Stimulated activated naive CD8-positive, alpha-beta T cell treated with anti-CD3 and anti-CD28 coated beads, Interleukin-15, amount 100 ng/mL, for 72 hours (primary cell): ENCODE measurements at regions not wholly inside any gene's neighbourhood (a gene's known extent, or its start where the extent isn't known, plus 50 kb on each side); places are given as distances from the start of the nearest gene placed in this dataset.

Source experiments
- ATAC-seq: fragments of 150-1000 bp; cut with Tn5 transposase; 2 replicates; pipeline ENCODE4 v1.10.0; 2021; ENCODE audit warnings: mild to moderate bottlenecking, moderate library complexity
- DNase-seq, 2 donors: peaks; one replicate each; pipeline ENCODE4 v3.0.0; 2021 to 2022
- H3K27ac Mint-ChIP-seq, 2 donors: one replicate each; pipeline ENCODE4 v1.8.0; 2022; ENCODE audit warnings: mild to moderate bottlenecking in 2 of 2, mixed read lengths in 2 of 2, moderate library complexity in 2 of 2
- H3K27me3 Mint-ChIP-seq: one replicate; pipeline ENCODE4 v1.8.0; 2022; ENCODE audit warnings: mixed read lengths
- H3K4me1 Mint-ChIP-seq: one replicate; pipeline ENCODE4 v1.8.0; 2022; ENCODE audit warnings: mild to moderate bottlenecking, mixed read lengths
- H3K4me3 Mint-ChIP-seq, 2 donors: one replicate each; pipeline ENCODE4 v1.8.0; 2022; ENCODE audit warnings: mild to moderate bottlenecking in 2 of 2, mixed read lengths in 2 of 2, moderate library complexity in 1 of 2
- H3K9me3 Mint-ChIP-seq, 2 donors: one replicate each; pipeline ENCODE4 v1.8.0; 2022; ENCODE audit warnings: mixed read lengths in 2 of 2

DNA sequence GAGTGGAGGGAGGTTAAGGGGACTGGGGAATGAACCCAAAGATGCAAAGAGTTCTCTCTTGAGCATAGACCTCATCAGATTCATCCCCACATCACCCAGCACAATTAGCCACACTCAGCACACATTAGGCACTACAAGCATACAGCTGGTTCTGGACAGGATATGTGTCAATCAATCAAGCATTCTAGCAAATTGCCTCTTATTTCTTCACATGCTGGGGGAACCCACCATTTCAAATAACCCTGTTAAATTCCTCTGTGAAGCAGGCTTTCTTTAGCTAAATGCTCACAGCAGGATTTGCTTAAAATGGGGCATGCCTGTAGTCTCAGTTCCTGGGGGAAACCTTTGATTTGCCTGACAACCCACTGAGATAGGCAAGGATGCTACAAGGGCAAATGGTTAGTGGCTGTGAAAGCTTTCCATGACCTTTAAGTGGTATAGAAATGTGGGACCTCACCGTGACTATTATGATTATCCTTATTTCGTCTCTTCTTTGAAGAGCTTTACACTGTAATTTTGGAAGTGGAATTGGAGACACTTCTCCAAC is 193.4 kb upstream of the ZMIZ1 start:
- Mint-ChIP-seq H3K4me3 (no peak overlapping the region), H3K27ac (no peak overlapping the region), H3K9me3 (peaks cover 10 to 11% of the 10 kb centered on the region in 2 donors), H3K27me3 (peaks cover 7% of the 10 kb centered on the region), H3K4me1 (peaks cover 6% of the 10 kb centered on the region)
- DNase-seq = no peak
- ATAC-seq = no peak

DNA sequence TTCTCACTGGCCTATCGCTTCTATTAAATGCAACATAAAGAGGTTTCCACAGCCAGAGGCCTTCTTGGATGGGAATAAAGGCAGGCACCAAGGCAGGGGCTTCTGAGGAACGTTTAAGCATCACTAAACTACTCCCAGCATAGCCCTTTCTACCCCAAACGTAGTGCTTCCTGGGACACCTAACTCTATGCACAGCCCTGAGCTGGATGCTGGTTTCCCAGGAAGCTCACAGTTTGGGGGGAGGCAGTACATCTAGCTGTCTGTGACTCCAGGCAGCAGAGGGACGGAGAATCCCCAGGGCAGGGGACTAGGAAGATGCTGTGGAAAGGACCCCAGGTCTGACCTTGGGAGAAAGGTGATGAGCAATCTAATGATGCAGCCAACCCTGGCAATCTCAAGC is 192.8 kb upstream of the ZMIZ1 start:
- Mint-ChIP-seq H3K27me3 (peaks cover 9% of the 10 kb centered on the region), H3K27ac (no peak overlapping the region), H3K9me3 (peaks cover 14% of the 10 kb centered on the region in 2 donors), H3K4me3 (no peak overlapping the region), H3K4me1 (peaks cover 6% of the 10 kb centered on the region)
- no peak for DNase-seq
- no peak for ATAC-seq

DNA sequence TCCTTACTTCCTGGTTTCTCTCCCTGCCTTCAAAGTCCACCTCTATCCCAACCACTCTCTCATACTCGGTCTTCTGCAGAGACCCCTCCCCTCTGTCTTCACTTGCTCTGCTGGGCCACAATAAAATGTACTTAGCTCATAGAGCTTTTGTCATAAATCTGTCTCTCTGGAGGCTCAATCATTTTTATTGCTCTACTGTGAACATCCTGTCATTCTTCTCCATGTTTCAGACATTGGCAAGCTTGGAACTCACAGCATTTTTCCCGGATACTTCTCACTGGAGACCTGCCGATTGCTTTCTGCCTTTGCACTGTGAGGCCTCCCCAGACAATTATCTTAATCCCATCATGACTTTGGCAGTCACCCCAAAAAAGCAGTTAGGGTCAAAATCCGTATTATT is 192.3 kb upstream of the ZMIZ1 start:
- H3K9me3 Mint-ChIP-seq = peaks cover 14% of the 10 kb centered on the region in 2 donors
- peaks cover 9% of the 10 kb centered on the region for H3K27me3 Mint-ChIP-seq
- peak overlapping the region in 1 of 2 donors; percentile 4 for H3K27ac Mint-ChIP-seq
- no peak for DNase-seq
- H3K4me3 Mint-ChIP-seq = no peak overlapping the region
- no peak for ATAC-seq
- H3K4me1 Mint-ChIP-seq = peaks cover 6% of the 10 kb centered on the region

DNA sequence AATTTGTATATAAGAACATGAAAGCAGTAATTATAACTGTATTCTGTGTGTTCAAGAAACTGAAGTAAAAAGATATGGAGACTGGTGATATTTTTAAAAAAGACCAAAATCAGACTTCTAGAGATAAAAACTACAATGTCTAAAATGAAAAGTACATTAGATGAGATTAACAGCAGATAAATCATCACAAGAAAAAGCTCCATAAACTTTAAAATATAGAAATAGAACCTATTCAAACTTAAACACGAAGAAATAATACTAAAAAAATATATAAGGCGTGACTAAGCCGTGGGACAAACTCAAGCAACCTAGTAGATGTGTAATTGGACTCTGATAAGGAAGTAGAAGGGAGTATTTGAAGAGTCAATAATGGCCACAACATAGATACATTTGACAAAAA is 189.1 kb upstream of the ZMIZ1 start:
- Mint-ChIP-seq H3K4me3 (no peak overlapping the region), H3K27ac (no peak overlapping the region), H3K4me1 (no peaks in the 10 kb centered on the region), H3K27me3 (peaks cover 9% of the 10 kb centered on the region), H3K9me3 (peaks cover 21 to 23% of the 10 kb centered on the region in 2 donors)
- no peak for ATAC-seq
- DNase-seq = no peak

DNA sequence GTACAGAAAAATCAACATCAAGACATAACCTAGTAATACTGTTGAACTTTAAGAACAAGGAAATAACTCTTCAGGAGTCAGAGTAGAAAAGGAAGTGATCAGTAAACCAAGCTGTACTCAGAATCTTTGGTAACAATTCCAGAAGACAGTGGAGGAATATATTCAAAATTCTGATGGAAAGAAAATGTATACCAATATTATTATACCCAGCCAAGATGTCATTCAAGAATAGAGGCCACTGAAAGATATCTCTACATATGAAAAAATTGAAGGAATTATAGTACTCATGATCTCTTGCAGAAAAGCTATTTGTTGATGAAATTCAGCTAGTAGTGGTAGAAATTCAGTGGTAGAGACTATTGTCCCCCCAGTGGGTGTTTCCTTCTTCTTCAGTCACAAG is 182.6 kb upstream of the ZMIZ1 start:
- no peak for DNase-seq
- Mint-ChIP-seq H3K4me3 (no peak overlapping the region), H3K27me3 (no peaks in the 10 kb centered on the region), H3K27ac (no peak overlapping the region), H3K4me1 (no peaks in the 10 kb centered on the region), H3K9me3 (peaks cover 20 to 28% of the 10 kb centered on the region in 2 donors)
- no peak for ATAC-seq

DNA sequence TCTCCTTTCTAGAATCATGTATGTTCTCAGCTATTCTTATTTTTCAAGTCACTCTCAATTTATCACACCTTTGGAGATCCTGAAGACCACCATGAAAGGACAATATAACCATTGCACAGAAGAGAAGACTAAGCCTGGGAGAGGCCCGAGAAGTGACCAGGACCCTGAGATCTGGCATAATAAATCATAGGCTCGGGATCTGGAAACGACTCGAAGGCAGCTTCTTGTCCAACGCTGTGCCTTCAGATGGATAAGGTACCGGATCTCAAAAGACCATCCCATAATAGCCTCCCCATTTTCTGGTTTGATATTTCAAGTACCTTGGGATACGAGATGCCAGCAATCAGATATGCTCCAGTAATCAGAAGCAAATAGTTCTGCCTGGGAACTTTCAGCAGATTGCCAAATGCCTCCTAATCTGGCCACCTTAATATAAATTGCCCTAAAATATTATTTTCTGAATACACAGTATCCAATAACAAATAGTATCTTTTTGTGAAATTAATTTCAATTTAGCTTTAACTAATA is 179.2 kb upstream of the ZMIZ1 start:
- Mint-ChIP-seq H3K27me3 (no peaks in the 10 kb centered on the region), H3K4me3 (no peak overlapping the region), H3K4me1 (peaks cover 15% of the 10 kb centered on the region), H3K9me3 (peaks cover 11 to 21% of the 10 kb centered on the region in 2 donors), H3K27ac (no peak overlapping the region)
- ATAC-seq (no peak), DNase-seq (no peak)

DNA sequence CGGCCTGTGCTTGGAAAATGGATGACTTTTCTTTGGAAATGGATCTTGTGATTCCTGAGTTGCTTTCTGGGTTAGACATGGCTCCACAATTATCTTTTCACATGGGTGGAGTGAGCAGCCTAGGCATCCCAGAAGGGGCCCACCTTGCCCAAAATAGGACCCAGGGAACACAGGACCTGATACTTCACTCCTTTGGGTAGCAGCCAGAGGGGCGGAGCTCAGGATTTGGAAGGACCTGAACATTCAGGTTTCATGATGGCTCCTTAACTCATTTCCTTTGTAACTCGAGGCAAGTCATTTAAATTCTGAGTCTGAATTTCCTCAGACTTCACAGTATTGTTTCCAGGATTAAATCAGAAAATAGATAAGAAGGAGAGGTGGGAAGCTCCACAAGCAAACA is 178.3 kb upstream of the ZMIZ1 start:
- Mint-ChIP-seq H3K27me3 (no peaks in the 10 kb centered on the region), H3K4me1 (peaks cover 15% of the 10 kb centered on the region), H3K4me3 (no peak overlapping the region), H3K9me3 (peaks cover 11 to 14% of the 10 kb centered on the region in 2 donors), H3K27ac (no peak overlapping the region)
- ATAC-seq = no peak
- no peak for DNase-seq

DNA sequence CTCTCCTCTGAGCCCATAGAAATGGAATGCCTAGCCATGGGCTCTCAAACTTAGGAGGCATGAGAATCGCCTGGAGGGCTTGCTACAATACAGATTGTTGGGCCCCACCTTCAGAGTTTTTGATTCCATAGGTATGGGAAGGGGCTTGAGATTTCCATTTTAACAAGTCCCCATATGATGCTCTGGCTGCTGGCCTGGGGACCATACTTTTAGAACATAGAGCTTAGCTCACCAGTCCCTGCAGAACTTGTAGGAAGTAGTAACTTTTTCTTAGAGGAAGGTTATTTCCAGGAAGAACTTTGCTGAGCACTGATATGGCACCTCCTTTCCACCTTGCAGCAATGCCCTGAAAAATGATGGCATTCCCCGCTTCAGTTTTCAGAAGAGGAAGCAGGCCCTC is 177.0 kb upstream of the ZMIZ1 start:
- H3K27ac Mint-ChIP-seq = peak overlapping the region in 1 of 2 donors; percentile 50
- H3K9me3 Mint-ChIP-seq = peaks cover under 1 to 2% of the 10 kb centered on the region in 2 donors
- no peak overlapping the region for H3K4me3 Mint-ChIP-seq
- peaks cover 15% of the 10 kb centered on the region for H3K4me1 Mint-ChIP-seq
- no peak for ATAC-seq
- DNase-seq = no peak
- H3K27me3 Mint-ChIP-seq = no peaks in the 10 kb centered on the region

DNA sequence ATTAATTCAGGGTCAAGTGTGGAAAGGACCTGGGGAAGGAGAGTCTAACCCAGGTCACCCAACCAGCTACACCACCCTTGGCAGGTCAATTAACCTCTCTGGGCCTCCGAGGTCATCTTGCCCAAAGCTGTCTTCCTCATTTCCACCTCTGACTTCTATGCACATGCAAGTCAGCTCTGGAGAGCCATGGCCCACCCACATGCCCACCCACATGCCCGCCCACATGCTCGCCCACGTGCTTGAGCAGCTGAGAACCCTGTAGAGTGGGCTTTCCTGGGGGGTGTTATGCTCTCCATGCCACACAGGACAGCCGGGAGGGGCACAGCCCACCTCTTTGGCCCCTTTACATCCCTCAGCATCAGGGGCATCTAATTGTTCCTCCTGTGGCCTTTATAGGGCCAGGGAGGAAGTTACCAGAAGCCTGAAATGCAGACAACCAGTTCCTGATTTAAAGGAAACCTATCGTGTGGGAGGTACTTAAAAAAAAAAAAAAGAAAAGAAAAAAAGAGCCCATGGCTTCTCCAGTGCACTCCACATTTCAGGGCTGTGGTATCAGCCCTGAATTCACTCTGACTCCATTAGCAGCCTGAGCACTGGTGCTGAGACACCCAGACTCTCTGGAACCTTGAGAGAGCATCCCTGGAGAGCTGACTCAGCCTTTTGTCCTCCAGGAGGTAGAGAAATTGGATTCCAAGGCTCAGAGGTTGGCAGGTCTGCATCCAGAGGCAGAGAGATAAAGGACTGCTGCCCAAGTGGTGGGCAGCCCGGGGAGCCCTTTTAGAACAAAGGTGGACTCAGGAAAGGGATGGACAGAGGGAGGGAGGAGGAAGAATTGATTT is 176.2 kb upstream of the ZMIZ1 start:
- Mint-ChIP-seq H3K4me1 (peaks cover 15% of the 10 kb centered on the region), H3K27me3 (no peaks in the 10 kb centered on the region), H3K27ac (peak overlapping the region; percentile 15 to 51), H3K4me3 (no peak overlapping the region), H3K9me3 (no peaks in the 10 kb centered on the region)
- ATAC-seq (no peak), DNase-seq (no peak)

DNA sequence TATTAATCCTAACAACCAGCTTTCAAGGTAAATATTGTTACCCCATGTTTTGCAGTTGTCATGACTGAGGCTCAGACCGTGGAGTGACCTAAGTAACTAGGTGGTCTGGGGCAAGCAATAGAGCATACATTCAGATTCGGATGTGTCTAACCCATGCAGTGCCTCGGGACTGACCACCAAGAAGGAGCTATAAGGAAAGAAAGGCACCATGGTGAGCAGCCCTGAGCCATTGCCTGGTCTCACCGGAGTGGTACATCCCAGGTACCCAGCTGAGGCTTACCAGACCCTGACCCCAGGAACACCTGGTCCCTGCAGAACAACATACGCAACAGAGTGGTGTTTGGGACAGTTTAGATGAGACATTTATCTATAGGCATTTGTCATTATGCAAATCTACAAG is 175.5 kb upstream of the ZMIZ1 start:
- no peaks in the 10 kb centered on the region for H3K27me3 Mint-ChIP-seq
- DNase-seq (no peak), ATAC-seq (no peak)
- peaks cover 15% of the 10 kb centered on the region for H3K4me1 Mint-ChIP-seq
- H3K9me3 Mint-ChIP-seq = no peaks in the 10 kb centered on the region
- no peak overlapping the region for H3K27ac Mint-ChIP-seq
- no peak overlapping the region for H3K4me3 Mint-ChIP-seq

DNA sequence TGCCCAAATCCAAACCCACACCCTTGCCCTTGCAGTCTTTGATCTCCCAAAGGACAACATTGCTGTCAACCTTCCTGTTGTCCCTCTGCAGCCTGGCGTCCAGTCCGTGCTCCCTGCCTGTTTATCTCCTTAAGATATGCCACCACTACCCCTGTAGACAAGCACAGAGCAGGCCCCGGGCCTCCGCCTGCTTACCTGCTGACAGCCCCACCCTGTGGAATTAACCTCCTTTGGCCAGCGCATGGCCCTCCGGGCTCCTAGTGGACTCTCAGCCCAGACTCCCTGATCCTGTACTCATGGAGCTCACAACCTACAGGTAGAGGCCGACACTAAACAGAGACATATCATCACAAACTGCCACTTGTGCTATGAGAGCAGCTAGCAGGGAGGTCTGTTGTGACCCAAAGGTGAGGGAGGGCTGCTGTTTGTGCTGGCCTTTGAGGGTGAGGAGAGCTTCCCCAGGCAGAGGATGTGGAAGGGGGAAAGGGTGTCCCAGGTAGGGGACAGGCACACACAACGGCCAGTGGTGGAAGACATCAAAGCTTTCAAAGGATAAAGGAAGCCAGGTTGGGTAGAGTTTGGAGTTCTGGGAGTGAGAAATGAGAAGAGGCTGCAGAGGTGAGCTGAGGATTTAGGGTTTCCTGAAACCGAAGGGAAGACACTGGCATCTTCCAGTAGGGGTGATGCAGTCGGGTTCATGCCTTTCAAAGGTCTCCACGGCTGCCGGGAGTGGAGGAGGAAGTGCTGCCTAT is 174.5 kb upstream of the ZMIZ1 start:
- Mint-ChIP-seq H3K27me3 (no peaks in the 10 kb centered on the region), H3K4me1 (peaks cover 15% of the 10 kb centered on the region), H3K27ac (no peak overlapping the region), H3K4me3 (no peak overlapping the region), H3K9me3 (no peaks in the 10 kb centered on the region)
- DNase-seq (no peak), ATAC-seq (no peak)

DNA sequence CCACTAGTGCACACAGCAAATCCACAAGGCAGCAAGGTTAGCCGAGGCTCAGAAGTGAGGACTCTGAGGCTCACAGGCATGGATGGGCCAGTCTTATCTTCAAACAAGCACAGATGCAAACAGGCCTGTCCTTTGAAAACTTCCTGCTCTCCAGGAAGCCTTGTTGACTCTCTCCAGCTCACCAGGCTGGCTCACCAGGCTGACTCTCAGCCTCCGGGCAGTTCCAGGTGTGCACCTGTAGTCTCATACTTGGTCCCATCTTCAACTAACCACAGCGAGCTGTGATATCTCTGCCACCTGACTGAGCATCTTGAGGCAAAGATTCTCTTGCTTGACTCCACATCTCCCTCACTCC is 173.9 kb upstream of the ZMIZ1 start:
- no peak for DNase-seq
- Mint-ChIP-seq H3K27ac (no peak overlapping the region), H3K27me3 (no peaks in the 10 kb centered on the region), H3K4me1 (peaks cover 15% of the 10 kb centered on the region), H3K9me3 (no peaks in the 10 kb centered on the region), H3K4me3 (no peak overlapping the region)
- ATAC-seq = no peak

DNA sequence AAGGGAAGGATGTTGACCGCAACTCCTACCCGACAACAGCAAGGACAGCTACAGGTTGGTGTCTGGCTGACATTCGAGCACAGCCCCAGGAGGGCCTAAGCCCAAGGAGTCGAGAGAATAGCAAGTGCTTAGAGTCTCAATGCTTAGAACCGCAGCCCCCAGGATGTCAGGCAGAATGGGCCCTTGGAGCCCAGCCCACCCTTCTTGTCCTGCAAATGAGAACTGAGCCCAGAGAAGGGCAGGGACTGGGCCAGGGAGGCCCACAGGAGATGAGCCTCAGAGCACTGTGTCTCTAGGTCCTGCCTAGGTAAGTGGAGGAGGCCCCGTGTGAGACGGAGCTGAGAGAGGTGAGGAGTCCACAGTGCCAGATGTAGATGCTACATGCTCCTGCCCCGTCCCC is 173.3 kb upstream of the ZMIZ1 start:
- H3K27ac Mint-ChIP-seq = no peak overlapping the region

DNA sequence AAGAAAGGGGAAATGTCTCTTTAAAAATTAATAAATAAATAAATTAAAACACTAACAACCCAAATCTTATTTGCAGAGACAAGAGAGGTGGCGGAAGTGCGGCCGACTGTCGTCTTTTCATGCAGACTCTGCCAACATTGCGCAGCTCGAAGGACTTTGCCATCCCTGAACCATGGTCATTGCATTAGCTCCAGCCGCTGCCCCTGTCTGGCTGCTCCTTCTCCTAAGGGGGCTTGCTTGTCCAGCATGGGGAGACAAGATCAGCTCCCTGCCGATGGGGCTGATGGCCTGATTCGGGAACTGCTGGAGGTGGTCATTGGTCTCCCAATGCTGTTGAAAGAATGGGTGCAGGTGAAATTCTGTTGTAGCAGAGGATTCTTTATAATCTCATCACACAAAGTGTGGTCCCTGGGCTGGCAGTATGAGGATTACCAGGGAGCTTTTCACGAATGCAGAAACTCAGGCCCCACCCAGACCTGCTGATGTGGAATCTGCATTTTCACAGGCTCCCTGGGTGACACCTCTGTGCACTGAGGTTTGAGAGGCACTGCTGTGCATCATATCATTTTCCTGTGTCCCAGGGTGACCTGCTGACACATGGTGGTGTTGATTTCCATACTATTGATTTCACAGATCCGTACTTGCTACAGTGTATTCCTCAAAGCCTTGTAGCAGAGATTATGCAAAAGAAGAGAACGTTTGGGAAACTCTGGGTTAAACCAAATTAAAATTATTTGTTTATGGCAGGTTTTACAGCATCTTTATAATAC is 172.4 kb upstream of the ZMIZ1 start:
- no peak for ATAC-seq
- no peak overlapping the region for H3K27ac Mint-ChIP-seq

More for the DNA sequence above, 173.3 kb upstream of the ZMIZ1 start:
- no peak for DNase-seq
- H3K27me3 Mint-ChIP-seq = no peaks in the 10 kb centered on the region
- H3K4me3 Mint-ChIP-seq = no peak overlapping the region
- no peaks in the 10 kb centered on the region for H3K9me3 Mint-ChIP-seq
- ATAC-seq = no peak
- peaks cover 15% of the 10 kb centered on the region for H3K4me1 Mint-ChIP-seq

DNA sequence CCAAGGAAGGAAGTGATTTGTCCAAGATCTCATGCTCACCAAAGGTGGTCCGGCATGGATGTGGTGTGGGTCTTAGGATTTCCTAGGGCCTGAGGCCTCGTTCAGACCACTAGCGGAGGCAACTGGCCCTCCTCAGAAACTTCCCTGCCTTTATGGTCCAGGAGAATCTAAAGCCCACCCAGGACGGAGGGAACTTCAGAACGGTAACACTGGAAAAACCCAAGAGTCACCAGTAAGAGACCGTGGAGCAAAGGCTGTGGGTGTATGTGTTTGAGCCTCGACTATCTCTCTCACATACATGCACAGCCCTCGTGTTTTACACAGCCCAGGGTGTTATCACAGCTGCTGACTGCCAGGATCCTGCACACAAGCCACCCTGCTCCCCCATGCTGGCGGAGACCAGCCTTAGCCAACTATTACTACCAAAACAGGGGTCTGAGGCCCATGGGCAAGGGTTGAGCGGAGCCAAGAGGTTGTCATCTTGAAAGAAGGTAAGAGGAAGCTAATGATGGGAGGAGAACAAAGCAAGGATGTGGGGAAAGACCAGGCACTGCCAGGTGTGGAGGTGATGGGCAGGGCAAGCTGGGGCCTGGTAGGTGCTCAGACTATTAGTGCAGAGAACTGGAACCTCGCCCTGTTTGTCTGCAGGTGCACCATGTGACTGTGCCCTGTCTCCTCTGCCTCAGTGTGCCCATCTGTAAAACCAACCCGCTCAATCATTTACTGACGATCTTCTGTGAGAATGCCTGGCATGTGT is 170.2 kb upstream of the ZMIZ1 start:
- H3K4me1 Mint-ChIP-seq = no peaks in the 10 kb centered on the region
- no peak for DNase-seq

More for the DNA sequence above, 172.4 kb upstream of the ZMIZ1 start:
- no peak overlapping the region for H3K4me3 Mint-ChIP-seq
- H3K27me3 Mint-ChIP-seq = no peaks in the 10 kb centered on the region
- H3K9me3 Mint-ChIP-seq = no peaks in the 10 kb centered on the region
- no peak for DNase-seq
- H3K4me1 Mint-ChIP-seq = peaks cover 15% of the 10 kb centered on the region

More for the DNA sequence above, 170.2 kb upstream of the ZMIZ1 start:
- Mint-ChIP-seq H3K9me3 (no peaks in the 10 kb centered on the region), H3K4me3 (no peak overlapping the region), H3K27me3 (no peaks in the 10 kb centered on the region), H3K27ac (no peak overlapping the region)
- no peak for ATAC-seq
